ENCODE measurements at regions not wholly inside any gene's neighbourhood (a gene's known extent, or its start where the extent isn't known, plus 50 kb on each side); places are given as distances from the start of the nearest gene placed in this dataset.

- no peaks in the 10 kb centered on the region for H3K27me3 ChIP-seq
- H3K27ac ChIP-seq: no peak overlapping the region
- intact Hi-C loops (cut with DNase I): no loop called here
- H3K4me3 ChIP-seq: no peak overlapping the region
- TF ChIP-seq CTCF (IDR thresholded peaks at IDR 0.05) (no peak), POLR2A (IDR thresholded peaks at IDR 0.05) (no peak), POLR2AphosphoS5 (IDR thresholded peaks at IDR 0.05; ENCODE audit: insufficient read depth in 1 of 2, low read depth in 1 of 2) (no peak)
- H3K36me3 ChIP-seq: no peaks in the 10 kb centered on the region
- H3K9me3 ChIP-seq: no peaks in the 10 kb centered on the region
- H3K4me1 ChIP-seq: no peaks in the 10 kb centered on the region
- DNase-seq (ENCODE audit: extremely low spot score in 2 of 2): no peak
Measured at GRCh38 chr6:122859676-122860075, 70.6 kb downstream of the SMPDL3A start.

GRCh38 chr6:122861594-122861993 is 72.5 kb downstream of the SMPDL3A start:
- H3K27me3 ChIP-seq: no peaks in the 10 kb centered on the region
- H3K27ac ChIP-seq: no peak overlapping the region
- H3K4me3 ChIP-seq: no peak overlapping the region
- H3K4me1 ChIP-seq: no peaks in the 10 kb centered on the region
- TF ChIP-seq POLR2A (IDR thresholded peaks at IDR 0.05) (no peak), CTCF (IDR thresholded peaks at IDR 0.05) (no peak), POLR2AphosphoS5 (IDR thresholded peaks at IDR 0.05; ENCODE audit: insufficient read depth in 1 of 2, low read depth in 1 of 2) (no peak)
- H3K36me3 ChIP-seq: no peaks in the 10 kb centered on the region
- no peak for DNase-seq (ENCODE audit: extremely low spot score in 2 of 2)
- intact Hi-C loops (cut with DNase I): no loop called here
- H3K9me3 ChIP-seq: no peaks in the 10 kb centered on the region

GRCh38 chr6:122868137-122868536 is 79.1 kb downstream of the SMPDL3A start:
- H3K36me3 ChIP-seq: no peaks in the 10 kb centered on the region
- intact Hi-C loops (cut with DNase I): no loop called here

GRCh38 chr6:122869437-122870024 is 80.5 kb downstream of the SMPDL3A start:
- Histone ChIP-seq H3K27me3 (no peaks in the 10 kb centered on the region), H3K4me3 (no peak overlapping the region), H3K27ac (no peak overlapping the region), H3K9me3 (no peaks in the 10 kb centered on the region), H3K36me3 (no peaks in the 10 kb centered on the region), H3K4me1 (no peaks in the 10 kb centered on the region)
- intact Hi-C loops (cut with DNase I): no loop called here
- no peak for DNase-seq (ENCODE audit: extremely low spot score in 2 of 2)
- TF ChIP-seq POLR2AphosphoS5 (IDR thresholded peaks at IDR 0.05; ENCODE audit: insufficient read depth in 1 of 2, low read depth in 1 of 2) (no peak), POLR2A (IDR thresholded peaks at IDR 0.05) (no peak), CTCF (IDR thresholded peaks at IDR 0.05) (peak in 1 of 3 experiments; percentile 30)

More at GRCh38 chr6:122868137-122868536, 79.1 kb downstream of the SMPDL3A start:
- TF ChIP-seq POLR2A (IDR thresholded peaks at IDR 0.05) (no peak), CTCF (IDR thresholded peaks at IDR 0.05) (no peak), POLR2AphosphoS5 (IDR thresholded peaks at IDR 0.05; ENCODE audit: insufficient read depth in 1 of 2, low read depth in 1 of 2) (no peak)
- Histone ChIP-seq H3K27ac (no peak overlapping the region), H3K4me1 (no peaks in the 10 kb centered on the region), H3K4me3 (no peak overlapping the region), H3K9me3 (no peaks in the 10 kb centered on the region), H3K27me3 (no peaks in the 10 kb centered on the region)
- DNase-seq (ENCODE audit: extremely low spot score in 2 of 2): no peak

GRCh38 chr6:122871079-122871478 is 82.0 kb downstream of the SMPDL3A start:
- Histone ChIP-seq H3K27ac (no peak overlapping the region), H3K36me3 (no peaks in the 10 kb centered on the region), H3K9me3 (no peaks in the 10 kb centered on the region), H3K4me3 (no peak overlapping the region), H3K27me3 (no peaks in the 10 kb centered on the region), H3K4me1 (no peaks in the 10 kb centered on the region)
- TF ChIP-seq POLR2A (IDR thresholded peaks at IDR 0.05) (no peak), POLR2AphosphoS5 (IDR thresholded peaks at IDR 0.05; ENCODE audit: insufficient read depth in 1 of 2, low read depth in 1 of 2) (no peak), CTCF (IDR thresholded peaks at IDR 0.05) (no peak)
- intact Hi-C loops (cut with DNase I): no loop called here
- no peak for DNase-seq (ENCODE audit: extremely low spot score in 2 of 2)
